Spinal cord (tissue), 9 donors: ENCODE measurements at regions not wholly inside any gene's neighbourhood (a gene's known extent, or its start where the extent isn't known, plus 50 kb on each side); places are given as distances from the start of the nearest gene placed in this dataset.
"Not testable (repeated sequence)": the region's sequence is repeated elsewhere in the genome, so short reads cannot be mapped to it uniquely, and the experiment has no call there.

Experiments
- DNase-seq, 6 donors: peaks; one replicate each; pipeline versions ENCODE4 v3.0.0 to v3.0.0-alpha.2; 2013 to 2015; ENCODE audit warnings: low spot score in 6 of 6, low read depth in 4 of 6
- H3K27ac ChIP-seq: one replicate; pipeline ENCODE4 v1.5.1; 2013; ENCODE audit warnings: low read depth, low read length, control low read depth
- H3K27me3 ChIP-seq: one replicate; pipeline ENCODE4 v1.6.1; 2013; ENCODE audit warnings: low read length; ENCODE audit not compliant: control insufficient read depth, insufficient read depth
- H3K36me3 ChIP-seq: one replicate; pipeline ENCODE4 v1.6.1; 2013; ENCODE audit warnings: low read length; ENCODE audit not compliant: control insufficient read depth, insufficient read depth
- H3K4me1 ChIP-seq: one replicate; pipeline ENCODE4 v1.6.1; 2013; ENCODE audit warnings: low read length; ENCODE audit not compliant: control insufficient read depth, insufficient read depth
- H3K4me3 ChIP-seq: one replicate; pipeline ENCODE4 v1.5.1; 2013; ENCODE audit warnings: low read depth, low read length, control low read depth
- H3K9me3 ChIP-seq: one replicate; pipeline ENCODE4 v1.6.1; 2013; ENCODE audit warnings: low read length; ENCODE audit not compliant: control insufficient read depth, insufficient read depth
- WGBS: methylation state at CpG from one replicate; pipeline ENCODE4 v1.1.5; 2013; ENCODE audit warnings: missing lambda C conversion rate; ENCODE audit not compliant: insufficient coverage; 5-methylcytosine and 5-hydroxymethylcytosine counted together
- donor health status: healthy.

- no peaks in the 10 kb centered on the region for H3K36me3 ChIP-seq
- H3K4me3 ChIP-seq: no peak overlapping the region
- H3K27ac ChIP-seq: no peak overlapping the region
- H3K9me3 ChIP-seq: no peaks in the 10 kb centered on the region
- H3K27me3 ChIP-seq: no peaks in the 10 kb centered on the region
- 59% methylated on average over 3 of the region's 3 CpGs for WGBS
- H3K4me1 ChIP-seq: peaks cover 3% of the 10 kb centered on the region
- DNase-seq: peak in 3 of 6 donors; percentile 6 to 53 (median 51)
These were observed 941.3 kb upstream of the NXPH2 start for GRCh38 chr2:139721411-139721995.

- H3K4me1 ChIP-seq: peaks cover 3% of the 10 kb centered on the region
- H3K4me3 ChIP-seq: no peak overlapping the region
- H3K27ac ChIP-seq: no peak overlapping the region
- no peaks in the 10 kb centered on the region for H3K27me3 ChIP-seq
- H3K9me3 ChIP-seq: no peaks in the 10 kb centered on the region
- peak in 1 of 6 donors; percentile 11 for DNase-seq
- 52% methylated on average over 3 of the region's 3 CpGs for WGBS
- no peaks in the 10 kb centered on the region for H3K36me3 ChIP-seq
These were observed 939.9 kb upstream of the NXPH2 start for GRCh38 chr2:139720056-139720455.

- Histone ChIP-seq H3K4me1 (no peaks in the 10 kb centered on the region), H3K9me3 (no peaks in the 10 kb centered on the region), H3K36me3 (no peaks in the 10 kb centered on the region), H3K4me3 (no peak overlapping the region), H3K27me3 (no peaks in the 10 kb centered on the region), H3K27ac (no peak overlapping the region)
- DNase-seq: no peak
These were observed 924.4 kb upstream of the NXPH2 start for GRCh38 chr2:139704606-139705005.

DNA sequence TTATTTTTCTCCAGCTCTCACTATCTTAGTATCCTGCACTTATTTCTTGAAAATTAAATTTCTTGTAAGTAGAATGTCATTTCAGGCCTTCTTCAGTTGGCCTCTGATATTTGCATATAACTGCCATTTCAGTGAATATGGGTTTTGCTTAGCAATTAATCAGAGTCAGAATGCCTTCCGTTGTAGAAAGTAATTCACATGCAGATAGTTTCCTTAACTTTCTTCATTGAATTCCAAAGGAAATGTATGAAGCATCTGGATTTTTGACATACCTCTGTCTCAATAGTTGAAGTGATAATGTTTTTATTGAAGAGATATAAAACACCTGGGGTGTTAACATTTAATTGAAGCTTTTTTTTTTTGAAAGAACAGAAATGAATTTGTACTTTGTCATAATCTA lies 914.1 kb upstream of the NXPH2 start:
- no CpG with 5 or more reads among the region's 1 CpG for WGBS
- Histone ChIP-seq H3K27me3 (no peaks in the 10 kb centered on the region), H3K9me3 (no peaks in the 10 kb centered on the region), H3K36me3 (no peaks in the 10 kb centered on the region), H3K4me3 (no peak overlapping the region), H3K27ac (no peak overlapping the region), H3K4me1 (no peaks in the 10 kb centered on the region)
- DNase-seq: no peak

- Histone ChIP-seq H3K4me1 (no peaks in the 10 kb centered on the region), H3K27ac (no peak overlapping the region), H3K4me3 (no peak overlapping the region), H3K27me3 (no peaks in the 10 kb centered on the region), H3K36me3 (no peaks in the 10 kb centered on the region), H3K9me3 (no peaks in the 10 kb centered on the region)
- no peak for DNase-seq
- no CpG with 5 or more reads among the region's 3 CpGs for WGBS
These were observed 906.0 kb upstream of the NXPH2 start for GRCh38 chr2:139686205-139686604.

GRCh38 chr2:139685090-139685983 lies 905.1 kb upstream of the NXPH2 start:
- no peak overlapping the region for H3K4me3 ChIP-seq
- no peaks in the 10 kb centered on the region for H3K27me3 ChIP-seq
- whole genome bisulfite sequencing: 71% methylated on average over 1 of the region's 5 CpGs
- DNase-seq: no peak
- no peaks in the 10 kb centered on the region for H3K4me1 ChIP-seq
- no peak overlapping the region for H3K27ac ChIP-seq
- H3K9me3 ChIP-seq: no peaks in the 10 kb centered on the region
- no peaks in the 10 kb centered on the region for H3K36me3 ChIP-seq

- no peak for DNase-seq
- no peaks in the 10 kb centered on the region for H3K4me1 ChIP-seq
- H3K4me3 ChIP-seq: no peak overlapping the region
- no peaks in the 10 kb centered on the region for H3K36me3 ChIP-seq
- H3K9me3 ChIP-seq: no peaks in the 10 kb centered on the region
- no peak overlapping the region for H3K27ac ChIP-seq
- WGBS: 98% methylated on average over 4 of the region's 5 CpGs
- H3K27me3 ChIP-seq: no peaks in the 10 kb centered on the region
These were observed 904.2 kb upstream of the NXPH2 start for GRCh38 chr2:139684286-139684860.

DNA sequence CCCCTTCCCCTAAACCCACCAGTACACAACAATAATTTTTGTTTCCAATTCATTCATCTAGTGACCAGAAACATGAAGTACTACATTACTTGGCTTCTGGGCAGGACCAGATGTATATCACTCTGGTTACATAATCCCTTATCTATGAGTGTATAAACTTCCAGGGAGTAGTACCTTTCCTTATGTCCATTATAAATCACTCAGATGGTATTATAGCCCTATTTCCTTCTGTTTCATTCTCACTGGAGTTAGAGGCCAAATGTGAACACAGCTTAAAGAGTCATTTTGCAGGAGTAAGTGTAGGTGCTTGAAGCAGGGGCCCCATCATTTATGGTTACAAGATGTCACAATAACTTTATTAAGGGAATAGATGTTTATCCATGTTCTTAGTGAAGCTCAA lies 894.4 kb upstream of the NXPH2 start:
- no peaks in the 10 kb centered on the region for H3K36me3 ChIP-seq
- no peaks in the 10 kb centered on the region for H3K27me3 ChIP-seq
- DNase-seq: no peak
- no peaks in the 10 kb centered on the region for H3K4me1 ChIP-seq
- H3K27ac ChIP-seq: no peak overlapping the region
- H3K4me3 ChIP-seq: no peak overlapping the region
- no peaks in the 10 kb centered on the region for H3K9me3 ChIP-seq

- not testable (repeated sequence) for H3K9me3 ChIP-seq, H3K4me1 ChIP-seq, H3K27me3 ChIP-seq, H3K27ac ChIP-seq, H3K36me3 ChIP-seq, DNase-seq, H3K4me3 ChIP-seq
- 100% methylated on average over 1 of the region's 4 CpGs for WGBS
These were observed 893.3 kb upstream of the NXPH2 start for GRCh38 chr2:139673447-139673846.

DNA sequence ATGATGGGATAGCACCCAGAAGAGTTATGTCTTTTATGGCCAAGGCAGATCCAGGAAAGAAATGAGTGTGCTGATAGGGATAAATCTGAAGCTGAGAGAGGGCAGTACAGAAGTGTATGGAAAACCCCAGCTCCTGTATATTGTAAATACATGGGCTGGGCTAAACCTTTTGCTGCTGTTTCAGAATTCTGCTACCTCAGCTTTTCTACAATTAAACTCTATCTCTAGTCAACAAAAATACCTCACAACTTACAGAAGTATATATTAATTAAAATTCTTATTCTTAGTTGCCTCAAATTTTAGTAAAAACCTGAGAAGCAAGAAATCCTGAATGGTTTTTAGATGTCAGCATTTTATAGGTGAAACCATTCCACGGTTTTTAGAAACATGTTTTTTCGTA lies 889.5 kb upstream of the NXPH2 start:
- H3K4me3 ChIP-seq: no peak overlapping the region
- no peak overlapping the region for H3K27ac ChIP-seq
- no peaks in the 10 kb centered on the region for H3K9me3 ChIP-seq
- H3K36me3 ChIP-seq: no peaks in the 10 kb centered on the region
- H3K4me1 ChIP-seq: no peaks in the 10 kb centered on the region
- H3K27me3 ChIP-seq: no peaks in the 10 kb centered on the region
- no CpG with 5 or more reads among the region's 2 CpGs for WGBS
- DNase-seq: no peak
